Body of pancreas (tissue), 4 donors: ENCODE measurements at regions not wholly inside any gene's neighbourhood (a gene's known extent, or its start where the extent isn't known, plus 50 kb on each side); places are given as distances from the start of the nearest gene placed in this dataset.

Experiments
- ATAC-seq: fragments of 150-250 bp; one replicate; pipeline ENCODE4 v1.9.1; 2016
- DNase-seq, 4 donors: peaks; one replicate each; pipeline ENCODE4 v3.0.0-alpha.2; 2019
- H3K27ac ChIP-seq, 4 donors: fragments of 200-600 bp; sonication (generic); 1 replicate in 3 of 4; 2 replicates in 1 of 4; pipeline versions ENCODE4 v1.5.1 to v1.6.1; 2016 to 2019; ENCODE audit warnings: mild to moderate bottlenecking in 1 of 4, mixed read lengths in 1 of 4, moderate library complexity in 1 of 4
- H3K27me3 ChIP-seq, 2 donors: fragments of 200-600 bp; sonication (generic); one replicate each; pipeline ENCODE4 v1.6.0; 2016; ENCODE audit warnings: mild to moderate bottlenecking in 1 of 2
- H3K36me3 ChIP-seq, 2 donors: fragments of 200-600 bp; sonication (generic); replicated peaks in 1 of 2; 2 replicates each; pipeline ENCODE4 v1.5.1; 2016; ENCODE audit warnings: low read depth in 2 of 2; ENCODE audit not compliant: insufficient read depth in 1 of 2
- H3K4me1 ChIP-seq: fragments of 200-600 bp; sonication (generic); one replicate; pipeline ENCODE4 v1.6.0; 2016
- H3K4me3 ChIP-seq, 2 donors: fragments of 200-600 bp; sonication (generic); 1 replicate in 1 of 2; 2 replicates in 1 of 2; pipeline ENCODE4 v1.5.1; 2016 to 2019
- H3K9me3 ChIP-seq, 3 donors: fragments of 200-600 bp; sonication (generic); 1 replicate in 2 of 3; 2 replicates in 1 of 3; pipeline ENCODE4 v1.5.1; 2016
- POLR2A ChIP-seq, 3 donors: fragments of 450-650 bp; IDR thresholded peaks; one replicate each; pipeline ENCODE4 v1.6.1; 2016; ENCODE audit warnings: antibody characterized with exemption in 3 of 3, mild to moderate bottlenecking in 2 of 3
- WGBS, 2 donors: methylation state at CpG; one replicate each; pipeline ENCODE4 v1.1.5; 2017; 5-methylcytosine and 5-hydroxymethylcytosine counted together
- intact Hi-C: fragments of 100-400 bp; cut with DNase I; formaldehyde crosslinking; loops from one replicate; pipeline ENCODE4 v1.15.1; 2023
- TF ChIP-seq, protein P1 (sequence below), 7 experiments: fragments of 450-650 bp in 4 of 7; fragments of 200-600 bp in 3 of 7; sonication (generic) in 3 of 7; IDR thresholded peaks; one replicate each; pipeline ENCODE4 v1.5.1; 2016 to 2019; ENCODE audit warnings: antibody characterized with exemption in 7 of 7

DNA sequence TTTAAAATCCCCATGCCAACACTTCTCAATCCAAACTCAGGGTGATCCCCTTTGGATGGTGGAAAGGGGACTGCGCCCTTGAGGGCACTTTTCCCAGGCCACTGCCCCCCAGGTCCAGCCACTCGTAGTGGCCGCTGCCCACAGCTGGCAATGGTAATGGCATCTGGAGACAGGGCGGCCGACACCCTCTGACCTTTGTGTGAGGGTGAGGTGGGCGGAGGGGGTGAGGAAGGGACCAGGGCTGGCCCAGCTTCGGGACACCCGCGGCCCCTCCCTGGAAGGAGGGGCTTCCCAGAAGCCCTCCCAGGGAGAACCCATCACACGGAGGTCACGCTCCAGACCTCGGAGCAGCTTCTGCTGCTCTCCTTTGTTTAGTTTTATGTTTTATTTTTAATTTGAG is 289.7 kb downstream of the FOXL1 start:
- Histone ChIP-seq H3K4me1 (no peaks in the 10 kb centered on the region), H3K4me3 (no peak overlapping the region), H3K27me3 (no peaks in the 10 kb centered on the region), H3K36me3 (no peaks in the 10 kb centered on the region), H3K27ac (no peak overlapping the region), H3K9me3 (peaks cover 0 to 4% (median 0%) of the 10 kb centered on the region in 3 donors)
- TF ChIP-seq POLR2A (IDR thresholded peaks at IDR 0.05): no peak
- TF ChIP-seq, protein P1, sequence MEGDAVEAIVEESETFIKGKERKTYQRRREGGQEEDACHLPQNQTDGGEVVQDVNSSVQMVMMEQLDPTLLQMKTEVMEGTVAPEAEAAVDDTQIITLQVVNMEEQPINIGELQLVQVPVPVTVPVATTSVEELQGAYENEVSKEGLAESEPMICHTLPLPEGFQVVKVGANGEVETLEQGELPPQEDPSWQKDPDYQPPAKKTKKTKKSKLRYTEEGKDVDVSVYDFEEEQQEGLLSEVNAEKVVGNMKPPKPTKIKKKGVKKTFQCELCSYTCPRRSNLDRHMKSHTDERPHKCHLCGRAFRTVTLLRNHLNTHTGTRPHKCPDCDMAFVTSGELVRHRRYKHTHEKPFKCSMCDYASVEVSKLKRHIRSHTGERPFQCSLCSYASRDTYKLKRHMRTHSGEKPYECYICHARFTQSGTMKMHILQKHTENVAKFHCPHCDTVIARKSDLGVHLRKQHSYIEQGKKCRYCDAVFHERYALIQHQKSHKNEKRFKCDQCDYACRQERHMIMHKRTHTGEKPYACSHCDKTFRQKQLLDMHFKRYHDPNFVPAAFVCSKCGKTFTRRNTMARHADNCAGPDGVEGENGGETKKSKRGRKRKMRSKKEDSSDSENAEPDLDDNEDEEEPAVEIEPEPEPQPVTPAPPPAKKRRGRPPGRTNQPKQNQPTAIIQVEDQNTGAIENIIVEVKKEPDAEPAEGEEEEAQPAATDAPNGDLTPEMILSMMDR (IDR thresholded peaks at IDR 0.05): no peak
- 73 to 83% methylated on average over 6 to 12 of the region's 12 CpGs for WGBS, 2 donors
- ATAC-seq: no peak
- DNase-seq: no peak
- intact Hi-C loops: no loop called here

DNA sequence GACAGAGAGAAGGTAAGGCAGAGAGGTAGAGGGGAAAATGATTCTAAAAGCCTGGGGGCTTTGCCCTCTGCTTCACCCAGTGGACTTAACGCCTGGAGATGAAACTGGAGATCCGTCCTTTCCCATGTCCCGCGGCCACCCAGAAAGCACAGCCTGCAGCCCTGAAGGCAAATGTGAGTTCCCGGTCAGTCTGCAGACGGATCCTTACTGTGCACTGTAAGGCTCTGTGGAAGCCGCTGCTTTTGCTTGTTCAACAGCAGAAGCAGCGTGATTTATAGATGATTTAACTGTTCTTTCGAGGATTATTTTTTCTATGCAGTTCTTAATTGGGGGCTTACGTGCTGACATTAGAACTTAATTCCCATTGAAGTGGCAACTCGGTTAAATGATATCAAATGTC is 290.4 kb downstream of the FOXL1 start:
- H3K27me3 ChIP-seq: no peaks in the 10 kb centered on the region
- H3K4me3 ChIP-seq: no peak overlapping the region
- WGBS, 2 donors: 53 to 59% methylated on average over 11 of the region's 11 CpGs
- intact Hi-C loops: no loop called here
- H3K36me3 ChIP-seq: no peaks in the 10 kb centered on the region
- no peak overlapping the region for H3K27ac ChIP-seq
- no peaks in the 10 kb centered on the region for H3K4me1 ChIP-seq
- TF ChIP-seq, protein P1 (IDR thresholded peaks at IDR 0.05): no peak
- no peak for TF ChIP-seq POLR2A (IDR thresholded peaks at IDR 0.05)
- DNase-seq: no peak
- ATAC-seq: no peak
- H3K9me3 ChIP-seq: peaks cover 0 to 11% (median 0%) of the 10 kb centered on the region in 3 donors

DNA sequence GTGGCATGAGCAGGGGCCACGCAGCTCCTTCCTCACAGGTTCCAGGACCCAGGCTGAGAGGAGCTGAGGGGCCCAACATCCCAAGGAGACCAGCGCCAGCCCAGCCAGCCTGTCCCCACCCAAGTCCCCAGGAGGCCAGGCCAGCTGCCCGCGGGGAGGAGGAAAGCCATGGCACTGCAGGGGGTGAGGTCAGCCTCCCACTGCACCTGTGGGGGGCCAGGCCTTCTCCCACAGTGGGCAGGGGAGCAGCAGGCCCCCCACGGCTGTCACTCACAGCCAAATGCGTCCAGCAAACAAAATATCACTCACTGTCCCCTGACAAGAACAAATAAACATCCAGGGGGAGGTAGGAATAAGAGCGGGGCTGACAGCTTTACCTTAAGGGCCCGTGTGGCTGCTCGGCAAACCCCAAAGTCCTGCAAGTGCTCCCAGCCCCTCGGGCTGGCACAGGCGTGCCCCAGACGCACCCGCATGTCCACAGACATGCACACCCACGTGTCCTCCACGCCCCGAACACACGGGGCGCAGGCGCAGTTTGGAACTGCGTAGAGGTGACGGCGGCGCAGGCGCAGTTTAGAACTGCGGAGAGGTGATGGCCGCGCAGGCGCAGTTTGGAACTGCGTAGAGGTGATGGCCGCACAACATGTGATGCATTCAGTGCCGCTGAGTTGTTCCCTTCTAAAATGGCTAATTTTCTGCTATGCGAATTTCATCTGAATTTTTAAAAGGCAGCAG is 291.1 kb downstream of the FOXL1 start:
- Histone ChIP-seq H3K27me3 (no peaks in the 10 kb centered on the region), H3K9me3 (peaks cover 0 to 11% (median 0%) of the 10 kb centered on the region in 3 donors), H3K4me1 (no peaks in the 10 kb centered on the region), H3K27ac (no peak overlapping the region), H3K36me3 (no peaks in the 10 kb centered on the region), H3K4me3 (no peak overlapping the region)
- TF ChIP-seq POLR2A (IDR thresholded peaks at IDR 0.05): no peak
- TF ChIP-seq, protein P1 (IDR thresholded peaks at IDR 0.05): no peak
- DNase-seq (no peak), ATAC-seq (no peak)
- 64 to 76% methylated on average over 30 of the region's 32 CpGs for WGBS, 2 donors
- intact Hi-C loops: no loop called here

DNA sequence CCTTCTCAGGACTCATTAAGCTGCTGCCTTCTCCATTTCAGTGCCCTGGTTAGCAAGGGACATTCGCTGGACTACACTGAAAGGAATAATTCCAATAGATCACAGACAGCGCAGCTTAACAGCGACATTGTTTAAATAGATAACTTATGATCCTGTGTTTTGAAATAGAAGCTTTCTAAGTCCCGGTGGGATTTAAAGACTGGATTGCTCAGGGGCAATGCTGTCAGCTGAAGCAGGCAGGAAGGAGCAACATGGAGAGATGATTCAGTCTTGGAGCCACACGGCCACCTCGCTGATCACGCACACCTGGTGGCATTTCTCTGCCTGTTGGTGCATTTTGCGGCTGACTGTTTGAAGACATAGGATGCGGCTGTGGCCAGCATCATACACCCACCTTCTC is 292.0 kb downstream of the FOXL1 start:
- no peaks in the 10 kb centered on the region for H3K4me1 ChIP-seq
- ATAC-seq (no peak), DNase-seq (no peak)
- no peak overlapping the region for H3K4me3 ChIP-seq
- TF ChIP-seq, protein P1 (IDR thresholded peaks at IDR 0.05): no peak
- no peak for TF ChIP-seq POLR2A (IDR thresholded peaks at IDR 0.05)
- H3K27ac ChIP-seq: no peak overlapping the region
- H3K36me3 ChIP-seq: no peaks in the 10 kb centered on the region
- peaks cover 0 to 11% (median 0%) of the 10 kb centered on the region in 3 donors for H3K9me3 ChIP-seq
- intact Hi-C loops: no loop called here
- 58 to 62% methylated on average over 7 to 9 of the region's 9 CpGs for WGBS, 2 donors
- no peaks in the 10 kb centered on the region for H3K27me3 ChIP-seq

DNA sequence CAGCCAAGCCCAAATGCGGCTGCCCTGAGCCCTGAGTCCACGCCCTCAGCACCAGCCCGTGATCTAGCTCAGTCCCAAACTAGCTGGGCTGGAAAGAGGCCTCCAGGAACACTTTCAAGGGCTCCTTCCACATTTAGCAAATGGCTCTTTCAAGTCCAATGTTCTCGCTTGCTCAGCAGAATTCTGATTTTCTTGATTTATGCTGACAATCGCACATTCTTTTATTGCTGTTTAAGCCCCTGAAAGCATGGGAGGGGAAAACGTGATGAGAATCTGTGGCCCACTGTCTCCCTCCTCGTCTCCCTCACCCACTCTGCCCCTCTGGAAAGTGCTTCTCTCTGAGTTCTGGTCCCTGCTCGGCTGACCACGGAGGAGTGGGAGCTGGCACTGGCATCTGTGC is 293.8 kb downstream of the FOXL1 start:
- Histone ChIP-seq H3K4me1 (no peaks in the 10 kb centered on the region), H3K4me3 (no peak overlapping the region), H3K9me3 (peaks cover 0 to 11% (median 0%) of the 10 kb centered on the region in 3 donors), H3K27me3 (no peaks in the 10 kb centered on the region), H3K36me3 (no peaks in the 10 kb centered on the region), H3K27ac (no peak overlapping the region)
- ATAC-seq (no peak), DNase-seq (no peak)
- TF ChIP-seq, protein P1 (IDR thresholded peaks at IDR 0.05): no peak
- TF ChIP-seq POLR2A (IDR thresholded peaks at IDR 0.05): no peak
- WGBS, 2 donors: 62 to 69% methylated on average over 6 to 9 of the region's 9 CpGs
- intact Hi-C loops: no loop called here
